Activated CD4-positive, alpha-beta T cell treated with anti-CD3 and anti-CD28 coated beads for 48 hours (primary cell): ENCODE measurements at regions not wholly inside any gene's neighbourhood (a gene's known extent, or its start where the extent isn't known, plus 50 kb on each side); places are given as distances from the start of the nearest gene placed in this dataset.

Source experiments
- DNase-seq: peaks from one replicate; pipeline ENCODE4 v3.0.0-alpha.2; 2020

DNA sequence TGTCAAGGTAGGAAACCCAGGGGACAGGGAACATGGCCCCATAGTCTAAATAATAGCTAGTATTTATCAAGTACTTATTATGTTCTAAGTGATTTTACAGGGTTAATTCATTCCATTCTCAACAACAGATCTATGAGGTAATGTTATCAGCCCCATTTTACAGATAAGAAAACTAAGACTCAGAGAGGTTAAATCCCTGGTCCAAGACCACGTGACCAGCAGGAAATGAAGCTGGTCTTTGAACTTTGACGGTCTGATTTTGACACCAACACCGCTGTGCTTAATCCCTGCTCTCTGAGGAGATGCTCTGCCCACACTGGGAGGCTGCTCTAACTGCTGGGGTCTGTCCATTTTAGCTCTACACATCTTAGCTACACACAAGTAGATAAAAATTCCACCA is 253.5 kb downstream of the SPTSSA start:
- DNase-seq = no peak

- no peak for DNase-seq
Observed at GRCh38 chr14:34205799-34206198, 254.9 kb upstream of the EGLN3 start.

DNA sequence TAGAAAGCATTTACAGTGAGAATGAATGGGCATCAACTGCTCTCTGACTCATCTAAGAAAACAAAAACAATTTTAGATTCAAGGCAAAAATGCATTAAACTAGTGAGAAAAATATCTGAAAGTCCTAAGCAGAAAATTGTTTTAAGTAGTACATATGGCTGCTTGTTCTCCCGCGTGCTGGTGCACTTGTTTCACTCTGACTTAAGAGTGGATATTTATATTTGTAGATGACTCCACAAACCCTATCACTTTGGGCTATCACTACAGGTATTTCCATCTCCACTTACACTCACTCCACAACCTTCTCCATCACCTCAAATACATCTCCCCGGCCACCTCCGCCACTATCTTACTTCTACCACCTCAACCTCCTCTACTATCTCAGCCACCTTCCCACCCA is 253.9 kb upstream of the EGLN3 start:
- no peak for DNase-seq

DNA sequence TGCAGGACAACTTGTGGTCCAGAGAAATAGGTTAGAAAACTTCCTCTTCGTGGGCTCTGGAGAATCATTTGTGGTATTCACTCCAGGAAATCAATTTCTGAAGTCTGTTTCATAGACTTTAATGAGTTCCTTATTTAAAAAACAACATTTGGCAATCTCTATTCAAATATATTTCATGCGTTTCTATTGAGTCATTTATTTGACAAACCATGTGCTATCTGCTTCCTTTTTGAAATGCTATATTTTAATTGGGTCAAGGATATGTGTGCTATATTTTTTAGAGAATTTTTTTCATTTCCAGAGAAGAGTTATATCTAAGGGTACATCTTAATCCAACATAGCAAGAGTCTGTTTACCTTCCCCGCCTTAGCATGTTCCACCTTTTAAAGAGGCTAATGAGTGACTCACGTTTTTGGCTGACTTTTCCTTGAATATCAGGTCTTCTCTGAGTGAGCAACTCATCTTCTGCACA is 252.4 kb upstream of the EGLN3 start:
- no peak for DNase-seq

DNA sequence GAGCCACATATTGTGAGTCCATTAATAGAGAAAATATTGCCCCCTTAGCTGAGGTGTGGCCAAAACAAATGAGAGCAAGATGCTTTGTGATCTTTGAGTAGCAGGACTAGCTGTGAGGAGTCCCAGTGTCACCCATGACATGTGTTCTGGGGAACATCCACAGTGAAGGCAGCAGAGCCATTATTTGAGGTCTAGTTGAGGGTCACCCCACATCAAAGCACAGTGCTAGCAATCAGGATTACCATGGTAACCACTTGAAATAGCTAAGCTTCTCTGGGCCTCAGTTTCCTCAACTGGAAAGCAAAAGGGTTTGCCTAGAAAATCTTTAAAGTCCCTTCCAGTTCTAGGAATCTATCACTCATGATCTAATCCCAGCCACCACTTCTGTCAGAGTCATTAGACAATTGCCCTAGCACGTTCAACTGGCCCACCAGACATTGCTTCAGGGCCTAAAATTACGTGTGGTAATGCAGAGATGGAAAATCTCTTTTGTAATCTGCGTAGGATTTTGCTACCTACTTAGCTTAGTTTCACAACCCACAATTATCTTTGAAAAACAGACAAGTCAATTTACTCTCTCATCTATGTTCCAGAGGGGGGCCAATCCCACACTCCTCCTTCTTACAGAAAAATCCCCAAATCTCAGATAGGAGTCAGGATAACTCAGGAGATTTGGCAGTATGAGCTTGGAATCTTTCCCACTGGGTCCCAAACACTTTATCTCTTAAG is 251.2 kb upstream of the EGLN3 start:
- no peak for DNase-seq

DNA sequence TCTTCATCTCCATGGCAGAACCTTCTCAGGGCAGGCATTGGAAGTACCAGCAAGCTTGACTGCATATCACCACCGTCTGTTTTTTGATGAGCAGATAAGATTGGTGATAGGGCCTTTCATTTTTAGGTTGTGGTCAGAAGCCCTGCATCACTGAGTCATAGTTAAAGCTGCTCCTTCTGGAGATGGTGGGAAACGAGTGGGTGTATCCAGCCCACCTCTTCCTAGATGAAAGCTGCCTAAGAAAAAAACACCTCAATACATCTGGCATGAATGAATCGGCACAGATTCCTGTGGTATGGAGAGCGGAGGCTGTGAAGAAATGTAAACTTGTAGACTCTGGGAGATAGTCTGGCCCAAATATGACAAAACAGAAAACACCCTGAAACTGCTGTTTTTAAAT is 248.7 kb upstream of the EGLN3 start:
- peak; percentile 50 for DNase-seq

DNA sequence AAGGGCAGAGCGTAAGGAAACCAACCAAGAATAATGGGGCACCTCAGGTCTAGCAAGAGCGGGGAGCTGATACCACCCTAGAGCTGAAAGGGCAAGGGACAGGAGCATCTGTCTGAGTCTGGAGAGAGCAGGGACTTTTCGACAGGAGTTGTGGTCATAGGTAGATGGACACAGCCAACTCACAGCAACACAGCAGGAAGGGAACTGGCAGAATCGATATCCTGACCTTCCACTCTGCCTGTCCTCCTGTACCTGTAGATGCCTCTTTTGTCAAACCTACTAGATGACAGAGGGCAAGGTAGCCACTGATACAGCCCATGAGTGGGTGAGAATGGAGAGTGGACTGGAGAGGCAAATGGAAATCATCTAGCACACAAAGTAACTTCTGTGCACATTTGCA is 247.2 kb upstream of the EGLN3 start:
- no peak for DNase-seq

- DNase-seq = no peak
Observed at GRCh38 chr14:34195964-34196363, 245.1 kb upstream of the EGLN3 start.

GRCh38 chr14:34190717-34191116 is 239.8 kb upstream of the EGLN3 start:
- no peak for DNase-seq

- DNase-seq = no peak
Observed at GRCh38 chr14:34189866-34190265, 239.0 kb upstream of the EGLN3 start.

DNA sequence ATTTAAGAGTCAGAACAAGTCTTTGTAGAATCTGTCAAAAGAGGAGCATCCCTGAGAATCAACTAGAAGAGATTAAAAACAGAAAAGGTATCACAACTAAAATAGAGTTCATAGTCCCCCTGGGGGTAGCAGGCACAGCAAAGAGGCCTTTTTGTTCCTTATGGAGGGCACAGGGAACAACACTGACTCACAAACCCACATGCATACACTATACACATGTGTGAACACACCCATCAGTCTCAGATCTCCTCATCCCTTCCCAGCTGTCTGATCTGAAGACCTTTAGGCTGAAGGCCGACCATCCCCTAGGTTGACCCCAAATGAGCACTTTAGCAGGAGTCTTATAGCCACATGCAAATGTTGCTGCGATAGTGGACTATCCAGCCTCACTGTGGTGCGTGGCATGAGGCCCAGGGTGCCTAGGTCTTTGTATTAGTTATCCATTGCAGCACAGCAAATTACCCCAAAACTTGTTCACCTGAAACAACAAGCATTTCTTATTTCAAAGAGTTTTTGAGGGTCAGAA is 236.7 kb upstream of the EGLN3 start:
- no peak for DNase-seq

GRCh38 chr14:34187061-34187460 is 236.2 kb upstream of the EGLN3 start:
- DNase-seq = no peak

- DNase-seq = no peak
Observed at GRCh38 chr14:34184126-34184525, 233.3 kb upstream of the EGLN3 start.

- no peak for DNase-seq
Observed at GRCh38 chr14:34183478-34183877, 232.6 kb upstream of the EGLN3 start.

- no peak for DNase-seq
Observed at GRCh38 chr14:34181338-34181737, 230.5 kb upstream of the EGLN3 start.

GRCh38 chr14:34180869-34181268 is 230.0 kb upstream of the EGLN3 start:
- DNase-seq = no peak

DNA sequence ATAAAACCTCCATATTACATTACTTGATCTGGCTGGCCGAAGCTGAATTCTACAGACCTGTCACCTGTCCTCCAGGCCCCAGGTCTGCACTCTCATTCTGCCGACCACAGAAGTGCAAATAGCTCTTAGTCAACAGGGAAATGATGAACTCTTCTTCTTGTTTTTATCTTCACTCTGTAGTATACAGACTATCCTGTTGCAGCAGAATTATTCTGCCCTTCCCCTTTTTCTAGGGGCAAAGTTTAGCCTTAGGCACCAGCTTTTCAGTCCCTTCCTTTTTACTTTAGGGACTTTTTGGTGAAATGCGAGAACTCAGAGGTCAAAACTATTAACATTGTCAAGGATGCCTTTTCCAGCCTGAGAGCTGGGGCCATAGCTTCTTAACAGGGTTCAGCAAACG is 229.6 kb upstream of the EGLN3 start:
- no peak for DNase-seq

DNA sequence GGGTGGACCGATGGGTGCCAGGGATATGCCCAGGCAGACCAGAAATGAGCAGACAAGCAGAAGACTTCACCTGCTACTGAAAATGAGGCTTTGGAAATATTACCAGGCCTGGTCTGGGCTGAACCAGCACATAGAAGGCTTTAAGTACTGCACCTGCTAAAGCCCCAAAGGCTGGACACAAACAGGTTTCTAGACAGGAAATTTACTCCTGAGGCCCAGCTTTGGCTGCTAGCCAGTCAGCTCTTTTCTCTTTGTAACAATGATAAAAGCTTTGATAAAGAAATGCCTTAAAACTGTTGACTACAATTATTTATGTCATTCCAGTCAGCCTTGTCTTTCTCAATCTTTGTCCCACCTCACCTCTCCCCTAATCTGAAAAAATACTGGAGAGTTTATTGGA is 228.9 kb upstream of the EGLN3 start:
- no peak for DNase-seq

GRCh38 chr14:34177466-34177865 is 226.6 kb upstream of the EGLN3 start:
- no peak for DNase-seq

DNA sequence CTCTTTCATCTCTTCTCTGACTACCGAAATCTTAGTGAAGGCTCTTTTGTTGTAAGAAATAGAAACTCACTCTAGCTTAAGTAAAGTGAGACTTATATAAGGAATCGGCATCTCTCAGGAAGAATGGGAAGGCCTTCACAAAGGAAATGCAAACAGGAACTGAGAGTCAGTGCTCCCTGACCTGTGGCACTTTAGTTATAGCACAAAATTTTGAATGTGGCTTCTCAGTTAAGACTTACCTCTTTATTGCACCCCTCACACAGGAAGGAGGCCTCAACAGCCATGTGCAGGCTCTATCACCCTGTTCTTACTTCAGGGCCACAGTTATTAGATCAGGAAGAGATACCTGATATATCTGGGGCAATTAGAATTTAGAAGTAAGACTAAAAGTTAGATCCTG is 224.7 kb upstream of the EGLN3 start:
- no peak for DNase-seq

GRCh38 chr14:34174973-34175372 is 224.1 kb upstream of the EGLN3 start:
- no peak for DNase-seq

- DNase-seq = no peak
Observed at GRCh38 chr14:34173916-34174315, 223.0 kb upstream of the EGLN3 start.

DNA sequence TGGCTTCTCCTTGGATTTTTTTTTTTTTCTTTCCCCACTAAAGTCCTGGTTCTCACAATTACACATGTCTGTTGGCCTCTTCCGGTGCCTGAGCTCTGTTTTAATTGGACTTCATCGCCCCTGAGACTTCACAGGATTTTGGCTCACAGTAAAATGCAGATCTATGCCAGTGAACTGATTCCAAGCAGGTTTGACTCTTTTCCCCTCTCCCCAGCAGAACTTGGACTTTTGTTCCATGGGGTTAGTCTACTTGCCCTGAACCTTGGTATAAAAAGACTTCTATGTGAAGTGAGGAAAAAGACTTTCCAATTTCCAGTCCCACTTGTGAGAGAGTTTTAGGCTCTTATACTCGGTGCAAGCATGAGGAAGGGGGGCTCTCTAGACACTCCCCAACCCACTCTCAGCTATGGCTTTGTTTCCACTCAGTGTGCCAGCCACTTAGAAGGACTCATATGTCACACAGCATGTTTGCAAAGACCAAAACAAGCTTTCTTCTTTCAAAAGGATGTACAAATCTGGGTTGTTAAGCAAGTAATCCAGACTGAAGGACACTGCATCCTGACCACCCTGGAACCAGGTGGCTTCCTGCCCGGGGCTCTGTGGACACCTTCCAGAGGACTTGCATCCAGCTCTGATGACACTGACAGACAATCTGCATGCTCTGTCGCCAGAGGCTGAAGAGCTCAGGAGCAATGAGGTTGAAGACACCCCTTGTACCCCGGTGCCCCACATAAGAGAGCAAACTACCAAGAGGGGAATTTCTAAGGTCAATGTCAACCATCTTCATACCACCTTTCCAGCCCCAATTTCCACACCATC is 221.9 kb upstream of the EGLN3 start:
- DNase-seq = no peak

GRCh38 chr14:34172173-34172451 is 221.2 kb upstream of the EGLN3 start:
- DNase-seq = no peak
